AG08396 (cell line): ENCODE measurements at regions not wholly inside any gene's neighbourhood (a gene's known extent, or its start where the extent isn't known, plus 50 kb on each side); places are given as distances from the start of the nearest gene placed in this dataset.
"Not testable (repeated sequence)": the region's sequence is repeated elsewhere in the genome, so short reads cannot be mapped to it uniquely, and the experiment has no call there.

Experiments
- DNase-seq: peaks from one replicate; pipeline ENCODE4 v3.0.0; 2012; ENCODE audit warnings: low spot score, mixed read lengths

GRCh38 chr13:65302691-65303090 lies 1927.4 kb downstream of the PCDH9 start:
- no peak for DNase-seq

- DNase-seq, result no peak
These were observed 1928.6 kb downstream of the PCDH9 start for GRCh38 chr13:65301506-65301905.

GRCh38 chr13:65300220-65300619 lies 1929.9 kb downstream of the PCDH9 start:
- no peak for DNase-seq

- no peak for DNase-seq
These were observed 1936.5 kb downstream of the PCDH9 start for GRCh38 chr13:65293530-65294198.

GRCh38 chr13:65292488-65292901 lies 1937.6 kb downstream of the PCDH9 start:
- no peak for DNase-seq

- DNase-seq, result no peak
These were observed 1942.7 kb downstream of the PCDH9 start for GRCh38 chr13:65287405-65287804.

GRCh38 chr13:65275838-65276630 lies 1954.1 kb downstream of the PCDH9 start:
- no peak for DNase-seq

- DNase-seq, result no peak
These were observed 1955.0 kb downstream of the PCDH9 start for GRCh38 chr13:65275108-65275507.

GRCh38 chr13:65273811-65274420 lies 1956.2 kb downstream of the PCDH9 start:
- DNase-seq, result not testable (repeated sequence)

- DNase-seq, result no peak
These were observed 1962.1 kb downstream of the PCDH9 start for GRCh38 chr13:65268009-65268408.

- DNase-seq, result no peak
These were observed 1964.1 kb downstream of the PCDH9 start for GRCh38 chr13:65265988-65266387.

GRCh38 chr13:65264066-65264465 lies 1966.1 kb downstream of the PCDH9 start:
- no peak for DNase-seq

- no peak for DNase-seq
These were observed 1968.9 kb downstream of the PCDH9 start for GRCh38 chr13:65260946-65261891.

GRCh38 chr13:65240773-65241172 lies 1989.4 kb downstream of the PCDH9 start:
- DNase-seq, result no peak

- DNase-seq, result no peak
These were observed 1993.2 kb downstream of the PCDH9 start for GRCh38 chr13:65236841-65237418.

GRCh38 chr13:65217471-65217995 lies 2012.6 kb downstream of the PCDH9 start:
- DNase-seq, result no peak

GRCh38 chr13:65202845-65203244 lies 2027.3 kb downstream of the PCDH9 start:
- DNase-seq, result not testable (repeated sequence)

GRCh38 chr13:65188721-65189120 lies 2041.4 kb downstream of the PCDH9 start:
- DNase-seq, result no peak

GRCh38 chr13:65168026-65168425 lies 2062.1 kb downstream of the PCDH9 start:
- DNase-seq, result no peak

- no peak for DNase-seq
These were observed 2063.5 kb downstream of the PCDH9 start for GRCh38 chr13:65166675-65167074.

- DNase-seq, result no peak
These were observed 2070.3 kb downstream of the PCDH9 start for GRCh38 chr13:65159803-65160202.
